Smooth muscle cell (in vitro differentiated cells): ENCODE measurements at regions not wholly inside any gene's neighbourhood (a gene's known extent, or its start where the extent isn't known, plus 50 kb on each side); places are given as distances from the start of the nearest gene placed in this dataset.

Experiments
- DNase-seq: peaks from one replicate; lab custom pipeline; 2025; ENCODE audit not compliant: unreplicated experiment; lab: John Stamatoyannopoulos, UW
- H2AFZ ChIP-seq: fragments of 200-600 bp; sonication (generic); 2 replicates; pipeline ENCODE4 v1.6.0; 2016; ENCODE audit warnings: antibody characterized with exemption, low read depth, mild to moderate bottlenecking
- H3F3A ChIP-seq: fragments of 200-600 bp; sonication (generic); 2 replicates; pipeline ENCODE4 v1.6.0; 2017; ENCODE audit warnings: antibody characterized with exemption, low read depth
- H3K27ac ChIP-seq: fragments of 200-600 bp; sonication (generic); 2 replicates; pipeline ENCODE4 v1.5.1; 2016; ENCODE audit warnings: low read depth, mild to moderate bottlenecking
- H3K27me3 ChIP-seq: fragments of 200-600 bp; sonication (generic); 2 replicates; pipeline ENCODE4 v1.6.1; 2016; ENCODE audit warnings: low read depth, mild to moderate bottlenecking
- H3K36me3 ChIP-seq: fragments of 200-600 bp; sonication (generic); 2 replicates; pipeline ENCODE4 v1.5.1; 2016; ENCODE audit warnings: low read depth
- H3K4me1 ChIP-seq: fragments of 200-600 bp; sonication (generic); 2 replicates; pipeline ENCODE4 v1.5.1; 2016; ENCODE audit warnings: low read depth
- H3K4me2 ChIP-seq: fragments of 200-600 bp; sonication (generic); 2 replicates; pipeline ENCODE4 v1.6.0; 2016; ENCODE audit warnings: mild to moderate bottlenecking
- H3K4me3 ChIP-seq: fragments of 200-600 bp; sonication (generic); 2 replicates; pipeline ENCODE4 v1.5.1; 2016; ENCODE audit warnings: mild to moderate bottlenecking
- H3K79me2 ChIP-seq: fragments of 200-600 bp; sonication (generic); 2 replicates; pipeline ENCODE4 v1.6.0; 2016; ENCODE audit warnings: low read depth, mild to moderate bottlenecking
- H3K9ac ChIP-seq: fragments of 200-600 bp; sonication (generic); 2 replicates; pipeline ENCODE4 v1.6.0; 2016; ENCODE audit warnings: low read depth
- H3K9me3 ChIP-seq: fragments of 200-600 bp; sonication (generic); replicated peaks from 2 replicates; pipeline ENCODE4 v1.5.1; 2016; ENCODE audit warnings: low read depth
- H4K20me1 ChIP-seq: fragments of 200-600 bp; sonication (generic); 2 replicates; pipeline ENCODE4 v1.6.0; 2016; ENCODE audit warnings: low read depth
- CTCF ChIP-seq: fragments of 200-600 bp; sonication (generic); IDR thresholded peaks from 2 replicates; pipeline ENCODE4 v1.5.1; 2017; ENCODE audit warnings: borderline replicate concordance, mild to moderate bottlenecking, antibody characterized with exemption; ENCODE audit not compliant: insufficient read depth, poor library complexity, severe bottlenecking
- WGBS: methylation state at CpG from one replicate; pipeline ENCODE4 v1.1.7; 2016; ENCODE audit warnings: low lambda C conversion rate; 5-methylcytosine and 5-hydroxymethylcytosine counted together

DNA sequence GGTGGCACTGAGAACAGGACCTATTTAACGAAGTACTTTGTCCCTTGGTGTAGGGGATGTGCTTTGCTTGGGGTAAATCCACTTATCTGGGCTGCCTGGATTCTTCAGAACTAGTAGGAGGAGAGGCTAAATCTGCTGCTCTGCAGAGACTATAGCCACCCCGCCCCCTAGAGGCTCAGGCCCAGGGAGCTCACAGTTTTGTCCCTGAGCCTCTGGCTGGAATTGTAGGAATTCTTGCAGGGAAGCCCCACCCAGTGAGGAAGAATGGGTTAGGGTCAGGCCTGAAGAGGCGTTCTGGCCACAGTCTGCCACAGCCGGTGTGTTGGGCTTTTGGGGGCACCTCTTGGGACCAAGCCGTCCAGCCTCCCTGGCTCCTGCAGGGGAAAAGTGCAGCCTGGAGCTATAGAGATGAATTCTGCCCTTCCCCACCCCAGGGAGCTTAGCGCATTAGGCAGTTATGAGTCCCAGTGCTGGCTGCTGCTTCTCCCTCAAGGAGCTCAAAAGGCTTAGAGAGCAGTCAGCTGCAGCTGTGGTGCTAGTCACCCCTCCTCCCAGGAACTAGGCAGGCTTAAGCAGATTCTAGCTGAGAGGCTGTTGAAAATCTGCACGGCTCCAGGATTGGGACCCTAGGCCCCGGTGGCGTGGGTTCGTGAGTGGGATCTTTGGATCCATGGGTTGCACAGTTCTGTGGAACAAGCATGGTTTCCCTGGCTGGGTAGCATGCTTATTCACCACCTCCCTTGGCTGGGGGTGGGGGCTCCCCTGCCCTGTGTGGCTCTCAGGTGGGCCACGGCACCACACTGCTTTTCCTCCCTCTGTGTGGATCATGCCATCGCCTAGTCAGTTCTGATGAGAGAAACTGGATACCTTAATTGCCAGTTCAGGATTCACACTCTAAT lies 237.4 kb upstream of the TOM1L1 start:
- 78% methylated on average over 12 of the region's 12 CpGs for WGBS
- Histone ChIP-seq H3K4me2 (no peak overlapping the region), H3K27ac (no peak overlapping the region), H3K79me2 (no peaks in the 10 kb centered on the region), H3K9me3 (no peaks in the 10 kb centered on the region), H3K4me3 (no peak overlapping the region), H3K27me3 (no peaks in the 10 kb centered on the region), H2AFZ (no peak overlapping the region), H4K20me1 (no peaks in the 10 kb centered on the region), H3F3A (no peaks in the 10 kb centered on the region), H3K36me3 (no peaks in the 10 kb centered on the region), H3K9ac (no peak overlapping the region), H3K4me1 (peaks cover 11% of the 10 kb centered on the region)
- no peak for TF ChIP-seq CTCF
- no peak for DNase-seq

GRCh38 chr17:54666559-54666958 lies 234.1 kb upstream of the TOM1L1 start:
- DNase-seq, result no peak
- Histone ChIP-seq H3K27me3 (no peaks in the 10 kb centered on the region), H3F3A (no peaks in the 10 kb centered on the region), H3K9ac (no peak overlapping the region), H3K4me3 (no peak overlapping the region), H3K79me2 (no peaks in the 10 kb centered on the region), H4K20me1 (no peaks in the 10 kb centered on the region), H3K9me3 (no peaks in the 10 kb centered on the region), H2AFZ (no peak overlapping the region), H3K36me3 (no peaks in the 10 kb centered on the region), H3K4me1 (peaks cover 11% of the 10 kb centered on the region), H3K27ac (no peak overlapping the region), H3K4me2 (no peak overlapping the region)
- no peak for TF ChIP-seq CTCF
- WGBS, result 94% methylated on average over 4 of the region's 4 CpGs

DNA sequence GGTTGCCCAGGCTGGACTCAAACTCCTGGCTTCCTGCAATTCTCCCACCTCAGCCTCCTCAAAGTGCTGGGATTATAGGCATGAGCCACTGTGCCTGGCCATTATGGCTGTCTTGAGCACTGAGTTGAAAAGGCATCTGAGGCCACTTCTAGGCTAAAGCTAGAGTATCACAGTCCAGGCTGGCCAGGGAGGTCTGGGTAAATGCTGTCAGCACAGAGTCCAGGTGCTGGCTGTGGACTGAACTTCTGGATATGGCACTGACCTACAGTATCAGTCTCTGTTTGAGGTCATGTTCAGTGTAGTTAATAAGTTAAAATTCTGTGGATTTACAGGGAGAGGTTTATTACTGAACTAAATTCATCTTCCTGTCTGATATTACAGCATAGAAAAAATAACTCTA lies 222.5 kb upstream of the TOM1L1 start:
- H3K4me2 ChIP-seq, result no peak overlapping the region
- TF ChIP-seq CTCF, result no peak
- H2AFZ ChIP-seq, result no peak overlapping the region
- no peak overlapping the region for H3K9ac ChIP-seq
- DNase-seq, result no peak
- no peaks in the 10 kb centered on the region for H3K4me1 ChIP-seq
- no peaks in the 10 kb centered on the region for H3K27me3 ChIP-seq
- no peaks in the 10 kb centered on the region for H3K36me3 ChIP-seq
- H3K27ac ChIP-seq, result no peak overlapping the region
- H3F3A ChIP-seq, result no peaks in the 10 kb centered on the region
- no peaks in the 10 kb centered on the region for H4K20me1 ChIP-seq
- H3K4me3 ChIP-seq, result no peak overlapping the region
- H3K79me2 ChIP-seq, result no peaks in the 10 kb centered on the region
- H3K9me3 ChIP-seq, result no peaks in the 10 kb centered on the region

GRCh38 chr17:54680410-54680809 lies 220.2 kb upstream of the TOM1L1 start:
- Histone ChIP-seq H3K79me2 (no peaks in the 10 kb centered on the region), H2AFZ (no peak overlapping the region), H3K9ac (no peak overlapping the region), H3K27me3 (no peaks in the 10 kb centered on the region), H3K9me3 (no peaks in the 10 kb centered on the region), H3K4me2 (no peak overlapping the region), H3K4me3 (no peak overlapping the region), H3K4me1 (no peaks in the 10 kb centered on the region), H3K27ac (no peak overlapping the region), H4K20me1 (no peaks in the 10 kb centered on the region), H3K36me3 (no peaks in the 10 kb centered on the region), H3F3A (no peaks in the 10 kb centered on the region)
- TF ChIP-seq CTCF, result no peak
- no peak for DNase-seq
- 44% methylated on average over 9 of the region's 9 CpGs for WGBS
